ENCODE measurements at regions not wholly inside any gene's neighbourhood (a gene's known extent, or its start where the extent isn't known, plus 50 kb on each side); places are given as distances from the start of the nearest gene placed in this dataset.

GRCh38 chr3:139870000-139870675 is 64.8 kb upstream of the CLSTN2 start:
- no peak overlapping the region for H3K4me3 Mint-ChIP-seq
- no peaks in the 10 kb centered on the region for H3K36me3 Mint-ChIP-seq
- H3K4me1 Mint-ChIP-seq: no peaks in the 10 kb centered on the region
- H3K27me3 Mint-ChIP-seq: no peaks in the 10 kb centered on the region
- DNase-seq: no peak
- H3K9me3 Mint-ChIP-seq: peaks cover 4% of the 10 kb centered on the region
- H3K27ac Mint-ChIP-seq: no peak overlapping the region
- CTCF ChIA-PET: no interaction called here

- Mint-ChIP-seq H3K27ac (no peak overlapping the region), H3K4me3 (no peak overlapping the region), H3K36me3 (no peaks in the 10 kb centered on the region), H3K9me3 (peaks cover 3% of the 10 kb centered on the region), H3K27me3 (no peaks in the 10 kb centered on the region), H3K4me1 (no peaks in the 10 kb centered on the region)
- no peak for DNase-seq
- CTCF ChIA-PET: no interaction called here
Observed at GRCh38 chr3:139868773-139869172, 66.2 kb upstream of the CLSTN2 start.

GRCh38 chr3:139848660-139849059 is 86.3 kb upstream of the CLSTN2 start:
- H3K27me3 Mint-ChIP-seq: no peaks in the 10 kb centered on the region
- no peaks in the 10 kb centered on the region for H3K4me1 Mint-ChIP-seq
- H3K9me3 Mint-ChIP-seq: peaks cover 4% of the 10 kb centered on the region
- H3K4me3 Mint-ChIP-seq: no peak overlapping the region
- CTCF ChIA-PET: no interaction called here
- DNase-seq: no peak
- H3K27ac Mint-ChIP-seq: no peak overlapping the region
- no peaks in the 10 kb centered on the region for H3K36me3 Mint-ChIP-seq

- Mint-ChIP-seq H3K9me3 (no peaks in the 10 kb centered on the region), H3K27ac (no peak overlapping the region), H3K27me3 (no peaks in the 10 kb centered on the region), H3K4me1 (no peaks in the 10 kb centered on the region), H3K36me3 (no peaks in the 10 kb centered on the region), H3K4me3 (no peak overlapping the region)
- CTCF ChIA-PET: no interaction called here
- DNase-seq: no peak
Observed at GRCh38 chr3:139846729-139847128, 88.3 kb upstream of the CLSTN2 start.

GRCh38 chr3:139839659-139840058 is 95.3 kb upstream of the CLSTN2 start:
- Mint-ChIP-seq H3K9me3 (no peaks in the 10 kb centered on the region), H3K27me3 (no peaks in the 10 kb centered on the region), H3K4me3 (no peak overlapping the region), H3K4me1 (no peaks in the 10 kb centered on the region), H3K36me3 (no peaks in the 10 kb centered on the region), H3K27ac (no peak overlapping the region)
- DNase-seq: no peak
- CTCF ChIA-PET: no interaction called here

- no peaks in the 10 kb centered on the region for H3K27me3 Mint-ChIP-seq
- no peak for DNase-seq
- H3K4me1 Mint-ChIP-seq: no peaks in the 10 kb centered on the region
- H3K27ac Mint-ChIP-seq: no peak overlapping the region
- CTCF ChIA-PET: no interaction called here
- no peaks in the 10 kb centered on the region for H3K36me3 Mint-ChIP-seq
- no peaks in the 10 kb centered on the region for H3K9me3 Mint-ChIP-seq
- H3K4me3 Mint-ChIP-seq: no peak overlapping the region
Observed at GRCh38 chr3:139839014-139839413, 96.0 kb upstream of the CLSTN2 start.

GRCh38 chr3:139838269-139838957 is 96.6 kb upstream of the CLSTN2 start:
- no peaks in the 10 kb centered on the region for H3K27me3 Mint-ChIP-seq
- no peak overlapping the region for H3K4me3 Mint-ChIP-seq
- H3K36me3 Mint-ChIP-seq: no peaks in the 10 kb centered on the region
- CTCF ChIA-PET: no interaction called here
- H3K27ac Mint-ChIP-seq: no peak overlapping the region
- no peak for DNase-seq
- H3K9me3 Mint-ChIP-seq: no peaks in the 10 kb centered on the region
- H3K4me1 Mint-ChIP-seq: no peaks in the 10 kb centered on the region

GRCh38 chr3:139836698-139837464 is 98.1 kb upstream of the CLSTN2 start:
- H3K4me3 Mint-ChIP-seq: no peak overlapping the region
- H3K27me3 Mint-ChIP-seq: no peaks in the 10 kb centered on the region
- DNase-seq: no peak
- H3K9me3 Mint-ChIP-seq: no peaks in the 10 kb centered on the region
- H3K4me1 Mint-ChIP-seq: no peaks in the 10 kb centered on the region
- no peaks in the 10 kb centered on the region for H3K36me3 Mint-ChIP-seq
- H3K27ac Mint-ChIP-seq: no peak overlapping the region
- CTCF ChIA-PET: no interaction called here

GRCh38 chr3:139835830-139836683 is 98.9 kb upstream of the CLSTN2 start:
- DNase-seq: no peak
- no peaks in the 10 kb centered on the region for H3K27me3 Mint-ChIP-seq
- CTCF ChIA-PET: no interaction called here
- H3K4me3 Mint-ChIP-seq: no peak overlapping the region
- no peaks in the 10 kb centered on the region for H3K36me3 Mint-ChIP-seq
- H3K27ac Mint-ChIP-seq: no peak overlapping the region
- H3K4me1 Mint-ChIP-seq: no peaks in the 10 kb centered on the region
- H3K9me3 Mint-ChIP-seq: no peaks in the 10 kb centered on the region

GRCh38 chr3:139832998-139833397 is 102.0 kb upstream of the CLSTN2 start:
- H3K4me1 Mint-ChIP-seq: no peaks in the 10 kb centered on the region
- DNase-seq: no peak
- H3K27me3 Mint-ChIP-seq: no peaks in the 10 kb centered on the region
- H3K4me3 Mint-ChIP-seq: no peak overlapping the region
- H3K9me3 Mint-ChIP-seq: no peaks in the 10 kb centered on the region
- no peak overlapping the region for H3K27ac Mint-ChIP-seq
- no peaks in the 10 kb centered on the region for H3K36me3 Mint-ChIP-seq
- CTCF ChIA-PET: no interaction called here

- CTCF ChIA-PET: no interaction called here
- no peak for DNase-seq
- no peak overlapping the region for H3K4me3 Mint-ChIP-seq
- H3K4me1 Mint-ChIP-seq: no peaks in the 10 kb centered on the region
- H3K9me3 Mint-ChIP-seq: no peaks in the 10 kb centered on the region
- no peaks in the 10 kb centered on the region for H3K36me3 Mint-ChIP-seq
- no peaks in the 10 kb centered on the region for H3K27me3 Mint-ChIP-seq
- H3K27ac Mint-ChIP-seq: no peak overlapping the region
Observed at GRCh38 chr3:139830817-139831216, 104.2 kb upstream of the CLSTN2 start.

GRCh38 chr3:139827833-139828232 is 107.2 kb upstream of the CLSTN2 start:
- peaks cover 3% of the 10 kb centered on the region for H3K9me3 Mint-ChIP-seq
- H3K27me3 Mint-ChIP-seq: no peaks in the 10 kb centered on the region
- H3K4me1 Mint-ChIP-seq: no peaks in the 10 kb centered on the region
- no peaks in the 10 kb centered on the region for H3K36me3 Mint-ChIP-seq
- H3K4me3 Mint-ChIP-seq: no peak overlapping the region
- no peak overlapping the region for H3K27ac Mint-ChIP-seq
- DNase-seq: no peak
- CTCF ChIA-PET: no interaction called here

- H3K36me3 Mint-ChIP-seq: no peaks in the 10 kb centered on the region
- H3K4me3 Mint-ChIP-seq: no peak overlapping the region
- no peak overlapping the region for H3K27ac Mint-ChIP-seq
- no peaks in the 10 kb centered on the region for H3K27me3 Mint-ChIP-seq
- no peak for DNase-seq
- CTCF ChIA-PET: no interaction called here
- no peaks in the 10 kb centered on the region for H3K4me1 Mint-ChIP-seq
- peaks cover 7% of the 10 kb centered on the region for H3K9me3 Mint-ChIP-seq
Observed at GRCh38 chr3:139824864-139825263, 110.1 kb upstream of the CLSTN2 start.

GRCh38 chr3:139814646-139815045 is 120.3 kb upstream of the CLSTN2 start:
- Mint-ChIP-seq H3K27ac (no peak overlapping the region), H3K9me3 (no peaks in the 10 kb centered on the region), H3K4me1 (no peaks in the 10 kb centered on the region), H3K27me3 (no peaks in the 10 kb centered on the region), H3K36me3 (no peaks in the 10 kb centered on the region), H3K4me3 (no peak overlapping the region)
- CTCF ChIA-PET: no interaction called here
- DNase-seq: no peak
